Right cardiac atrium (tissue), 5 donors: ENCODE measurements at regions not wholly inside any gene's neighbourhood (a gene's known extent, or its start where the extent isn't known, plus 50 kb on each side); places are given as distances from the start of the nearest gene placed in this dataset.

ENCODE experiments used
- ATAC-seq, 2 donors: fragments of 200-7000 bp; cut with Tn5 transposase; one replicate each; pipeline versions ENCODE4 v1.8.0 to v1.9.1; 2020; ENCODE audit warnings: moderate library complexity in 2 of 2, mild to moderate bottlenecking in 1 of 2
- DNase-seq, 3 donors: peaks; one replicate each; pipeline ENCODE4 v3.0.0-alpha.2; 2020
- H3K27ac ChIP-seq: one replicate; pipeline ENCODE4 v1.5.1; 2013; ENCODE audit warnings: mild to moderate bottlenecking, low read length, control low read depth, moderate library complexity
- H3K27me3 ChIP-seq: one replicate; pipeline ENCODE4 v1.6.1; 2013; ENCODE audit not compliant: control insufficient read depth, insufficient read depth
- H3K4me1 ChIP-seq: one replicate; pipeline ENCODE4 v1.6.1; 2013; ENCODE audit warnings: low read length; ENCODE audit not compliant: control insufficient read depth, insufficient read depth
- H3K4me3 ChIP-seq: one replicate; pipeline ENCODE4 v1.5.1; 2013; ENCODE audit warnings: low read length, control low read depth
- H3K9me3 ChIP-seq: one replicate; pipeline ENCODE4 v1.6.1; 2013; ENCODE audit warnings: low read length; ENCODE audit not compliant: control insufficient read depth
- WGBS: extraction: QIAGEN DNeasy Blood & Tissue Kit; methylation state at CpG from one replicate; pipeline ENCODE4 v1.1.7; 2013; 5-methylcytosine and 5-hydroxymethylcytosine counted together
- intact Hi-C, 4 donors: fragments of 100-400 bp; cut with DNase I; formaldehyde crosslinking; loops; one replicate each; pipeline versions ENCODE4 v1.11.0 to v1.14.0; 2022 to 2023
- donor health status: healthy with polysubstance abuse.
- donor health status: DM: no; HTN: yes; CAD: no.
- donor health status: DM: no; HTN: no; CAD: no.
- donor health status: DM: no; HTN: yes; CAD: no; lungs with severe emphysema.
- donor health status: DM: yes; HTN: yes; CAD: no.

DNA sequence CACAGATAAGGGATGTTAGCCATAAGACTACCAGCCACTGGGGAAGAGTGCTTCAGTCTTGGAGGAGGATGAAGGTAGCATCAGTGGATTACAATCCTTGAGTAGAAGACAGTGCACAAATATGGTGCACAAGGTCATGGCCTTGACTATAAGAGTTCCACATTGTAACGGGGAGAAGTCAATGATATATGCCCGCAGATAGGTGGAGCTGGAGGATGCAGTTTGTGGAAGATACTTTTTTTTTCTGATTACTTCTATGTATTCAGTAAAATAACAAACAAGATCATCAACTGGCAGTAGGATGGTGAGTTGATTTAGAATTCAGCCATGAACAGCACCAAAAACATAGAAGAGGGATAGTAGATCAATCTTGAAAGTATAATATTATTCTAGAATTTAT is 926.8 kb upstream of the MIR17HG start:
- ATAC-seq: no peak
- intact Hi-C loops: no loop called here
- DNase-seq: no peak
- no peaks in the 10 kb centered on the region for H3K4me1 ChIP-seq
- H3K27me3 ChIP-seq: no peaks in the 10 kb centered on the region
- no peaks in the 10 kb centered on the region for H3K9me3 ChIP-seq
- H3K4me3 ChIP-seq: no peak overlapping the region
- 88% methylated on average over 2 of the region's 2 CpGs for WGBS
- no peak overlapping the region for H3K27ac ChIP-seq

GRCh38 chr13:90427322-90428272 is 919.9 kb upstream of the MIR17HG start:
- no peak overlapping the region for H3K27ac ChIP-seq
- intact Hi-C loops: no loop called here
- H3K27me3 ChIP-seq: no peaks in the 10 kb centered on the region
- 58% methylated on average over 8 of the region's 8 CpGs for WGBS
- H3K4me1 ChIP-seq: no peaks in the 10 kb centered on the region
- ATAC-seq (peak; percentile 21 to 40), DNase-seq (no peak)
- H3K9me3 ChIP-seq: no peaks in the 10 kb centered on the region
- H3K4me3 ChIP-seq: no peak overlapping the region

GRCh38 chr13:90428522-90429210 is 918.8 kb upstream of the MIR17HG start:
- 96% methylated on average over 12 of the region's 12 CpGs for WGBS
- H3K27ac ChIP-seq: no peak overlapping the region
- DNase-seq (no peak), ATAC-seq (peak in 1 of 2 donors; percentile 16)
- no peak overlapping the region for H3K4me3 ChIP-seq
- H3K9me3 ChIP-seq: no peaks in the 10 kb centered on the region
- H3K27me3 ChIP-seq: no peaks in the 10 kb centered on the region
- no peaks in the 10 kb centered on the region for H3K4me1 ChIP-seq
- intact Hi-C loops: no loop called here

DNA sequence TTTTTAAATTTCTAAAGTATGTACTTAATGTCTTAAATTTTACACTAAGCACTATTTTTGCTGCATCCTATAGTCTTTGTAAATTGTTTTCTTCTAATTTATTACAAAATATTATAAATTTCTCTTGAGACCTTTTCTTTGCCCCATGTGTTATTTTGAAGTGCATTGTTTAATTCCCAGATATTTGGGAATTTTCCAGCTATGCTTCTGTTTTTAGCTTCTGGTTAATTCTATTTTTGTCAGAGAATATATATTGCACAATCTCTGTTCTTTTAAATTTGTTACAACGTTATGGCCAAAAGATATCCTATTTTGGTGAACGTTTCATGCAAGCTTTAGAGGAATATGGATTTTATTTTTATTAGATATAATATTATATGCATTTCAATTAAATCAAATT is 917.4 kb upstream of the MIR17HG start:
- 19% methylated on average over 2 of the region's 2 CpGs for WGBS
- H3K4me1 ChIP-seq: no peaks in the 10 kb centered on the region
- no peak overlapping the region for H3K4me3 ChIP-seq
- no peaks in the 10 kb centered on the region for H3K27me3 ChIP-seq
- H3K9me3 ChIP-seq: no peaks in the 10 kb centered on the region
- DNase-seq (no peak), ATAC-seq (no peak)
- intact Hi-C loops: no loop called here
- H3K27ac ChIP-seq: no peak overlapping the region

GRCh38 chr13:90436697-90437096 is 910.8 kb upstream of the MIR17HG start:
- 87% methylated on average over 4 of the region's 4 CpGs for WGBS
- intact Hi-C loops: no loop called here

DNA sequence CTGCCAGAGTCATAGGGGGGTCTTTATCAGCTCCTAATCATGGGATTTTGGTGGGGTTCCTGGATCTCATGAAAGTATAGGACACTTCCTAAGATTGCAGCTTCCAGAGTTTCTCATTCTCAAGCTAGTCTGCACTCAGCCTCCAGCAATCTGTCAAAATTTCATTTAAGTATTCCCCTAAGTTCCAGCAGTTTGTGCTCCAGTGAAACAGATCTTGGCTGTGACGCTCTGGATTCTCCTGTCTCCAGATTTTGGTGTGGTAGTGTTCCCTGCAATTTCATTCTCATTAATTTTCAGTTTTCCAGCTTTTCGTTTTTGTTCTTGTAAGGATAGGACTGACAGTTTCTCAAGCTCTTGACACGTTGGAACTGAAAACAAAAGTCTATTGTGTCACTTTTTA is 908.9 kb upstream of the MIR17HG start:
- no peak for ATAC-seq
- intact Hi-C loops: no loop called here
- WGBS: 51% methylated on average over 3 of the region's 3 CpGs

More at GRCh38 chr13:90436697-90437096, 910.8 kb upstream of the MIR17HG start:
- no peaks in the 10 kb centered on the region for H3K27me3 ChIP-seq
- no peak overlapping the region for H3K4me3 ChIP-seq
- no peak overlapping the region for H3K27ac ChIP-seq
- no peaks in the 10 kb centered on the region for H3K4me1 ChIP-seq
- no peak for DNase-seq
- ATAC-seq: no peak
- H3K9me3 ChIP-seq: no peaks in the 10 kb centered on the region

DNA sequence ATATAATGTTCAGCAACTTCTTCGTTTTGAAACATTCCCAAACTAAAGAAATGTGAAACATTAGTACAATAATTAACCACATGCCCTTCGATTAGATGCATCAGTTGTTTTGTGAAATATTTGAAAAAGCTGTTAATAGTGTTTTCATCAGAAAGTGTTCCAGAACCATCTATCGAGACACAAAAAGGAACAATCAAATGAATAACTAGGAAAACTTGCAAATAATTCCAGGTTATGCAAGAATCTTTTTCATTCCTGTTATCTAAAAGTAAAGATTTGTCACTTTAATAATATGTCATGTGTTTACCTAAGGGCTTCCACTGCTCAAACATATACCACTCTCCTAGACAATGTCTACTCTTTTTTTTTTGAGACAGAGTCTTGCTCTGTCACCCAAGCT is 904.2 kb upstream of the MIR17HG start:
- no peaks in the 10 kb centered on the region for H3K27me3 ChIP-seq
- ATAC-seq (no peak), DNase-seq (no peak)
- no peak overlapping the region for H3K27ac ChIP-seq
- 84% methylated on average over 3 of the region's 3 CpGs for WGBS
- H3K4me3 ChIP-seq: no peak overlapping the region
- peaks cover 2% of the 10 kb centered on the region for H3K4me1 ChIP-seq
- H3K9me3 ChIP-seq: no peaks in the 10 kb centered on the region
- intact Hi-C loops: no loop called here

More for the DNA sequence above, 908.9 kb upstream of the MIR17HG start:
- H3K4me3 ChIP-seq: no peak overlapping the region
- no peak for DNase-seq
- H3K27ac ChIP-seq: no peak overlapping the region
- H3K4me1 ChIP-seq: no peaks in the 10 kb centered on the region
- H3K9me3 ChIP-seq: no peaks in the 10 kb centered on the region
- no peaks in the 10 kb centered on the region for H3K27me3 ChIP-seq

DNA sequence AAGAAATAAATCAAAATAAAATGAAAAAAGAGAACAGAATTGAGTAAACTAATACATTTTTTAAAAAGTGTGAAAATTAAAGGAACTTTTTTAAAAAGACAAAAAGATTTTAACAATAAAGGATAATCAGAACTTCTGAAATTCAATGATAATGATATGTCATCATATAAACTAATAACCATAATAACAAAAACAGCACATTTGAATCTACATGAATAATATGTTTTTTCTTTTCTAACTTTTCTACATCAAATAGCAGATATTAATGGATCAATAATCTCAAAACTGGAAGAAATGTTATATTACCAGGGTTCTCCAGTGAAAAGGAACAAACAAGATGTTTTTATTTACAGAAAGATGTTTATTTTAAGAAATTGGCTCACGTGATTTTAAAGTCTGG is 903.3 kb upstream of the MIR17HG start:
- Histone ChIP-seq H3K9me3 (no peaks in the 10 kb centered on the region), H3K4me1 (peaks cover 2% of the 10 kb centered on the region), H3K4me3 (no peak overlapping the region), H3K27ac (no peak overlapping the region), H3K27me3 (no peaks in the 10 kb centered on the region)
- intact Hi-C loops: no loop called here
- DNase-seq (no peak), ATAC-seq (no peak)
- WGBS: 80% methylated on average over 1 of the region's 1 CpG

- 20% methylated on average over 2 of the region's 2 CpGs for WGBS
- Histone ChIP-seq H3K4me1 (peaks cover 2% of the 10 kb centered on the region), H3K9me3 (no peaks in the 10 kb centered on the region), H3K4me3 (no peak overlapping the region), H3K27ac (no peak overlapping the region), H3K27me3 (no peaks in the 10 kb centered on the region)
- intact Hi-C loops: no loop called here
- DNase-seq: peak in 1 of 3 donors; percentile 45
- ATAC-seq: peak; percentile 68 to 71
These were observed 902.3 kb upstream of the MIR17HG start for GRCh38 chr13:90445179-90445578.

DNA sequence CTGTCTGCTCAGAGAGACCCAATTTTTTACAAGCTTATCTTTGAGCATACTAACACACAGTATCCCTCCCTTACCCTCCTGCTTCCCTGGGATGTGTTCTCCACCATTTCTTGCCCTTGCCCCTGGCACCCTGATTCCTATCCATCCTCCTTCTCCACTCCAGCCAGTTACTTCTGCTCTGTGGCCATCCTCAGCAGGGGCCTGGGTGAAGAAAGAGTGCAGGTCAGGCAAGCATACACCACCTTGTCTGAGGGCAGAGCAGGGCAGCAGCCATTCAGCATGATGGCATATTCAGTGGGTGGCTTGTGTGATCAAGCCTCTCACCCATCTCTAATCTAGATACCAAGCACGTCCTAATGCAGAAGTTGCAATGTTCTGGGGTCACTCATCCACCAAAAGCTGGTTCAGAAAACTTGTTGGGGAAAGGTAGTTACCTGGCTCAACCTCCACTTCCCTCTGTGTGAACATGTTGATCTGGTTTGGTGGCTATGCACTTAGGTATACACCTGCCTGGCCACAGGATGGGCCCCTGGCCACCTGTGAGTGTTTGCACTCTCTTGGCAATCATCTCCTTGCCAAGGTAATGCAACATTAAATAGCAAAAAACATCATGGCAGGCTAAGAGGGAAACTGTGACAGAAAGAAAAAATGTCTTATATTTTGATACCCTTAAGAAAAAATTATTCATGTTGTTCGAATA is 900.3 kb upstream of the MIR17HG start:
- peaks cover 2% of the 10 kb centered on the region for H3K4me1 ChIP-seq
- H3K27ac ChIP-seq: no peak overlapping the region
- H3K4me3 ChIP-seq: no peak overlapping the region
- ATAC-seq (no peak), DNase-seq (no peak)
- intact Hi-C loops: no loop called here
- WGBS: 84% methylated on average over 2 of the region's 2 CpGs
- H3K9me3 ChIP-seq: no peaks in the 10 kb centered on the region
- no peaks in the 10 kb centered on the region for H3K27me3 ChIP-seq

DNA sequence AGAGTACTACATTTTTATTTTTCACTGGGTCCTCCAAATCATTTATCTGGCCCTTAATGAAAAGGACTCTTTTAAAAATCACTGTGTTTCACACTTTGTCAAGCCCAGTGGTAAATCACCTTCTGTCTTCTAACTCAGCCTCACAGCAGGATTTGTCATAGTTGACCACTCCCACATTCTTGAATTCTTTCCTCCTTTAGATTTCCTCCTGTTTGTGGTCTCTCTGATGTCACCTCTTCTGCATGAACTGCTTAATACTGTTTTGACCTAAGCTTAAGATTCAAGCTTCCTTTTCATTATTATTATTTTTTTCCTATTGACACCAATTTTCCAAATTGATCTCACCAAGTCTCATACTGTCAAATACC is 899.8 kb upstream of the MIR17HG start:
- Histone ChIP-seq H3K27ac (no peak overlapping the region), H3K4me3 (no peak overlapping the region), H3K27me3 (no peaks in the 10 kb centered on the region), H3K9me3 (no peaks in the 10 kb centered on the region), H3K4me1 (peaks cover 2% of the 10 kb centered on the region)
- DNase-seq: no peak
- no peak for ATAC-seq
- intact Hi-C loops: no loop called here
